OCI-LY1 (cell line): ENCODE measurements at regions not wholly inside any gene's neighbourhood (a gene's known extent, or its start where the extent isn't known, plus 50 kb on each side); places are given as distances from the start of the nearest gene placed in this dataset.
"Not testable (repeated sequence)": the region's sequence is repeated elsewhere in the genome, so short reads cannot be mapped to it uniquely, and the experiment has no call there.

Source experiments
- H2AFZ ChIP-seq: fragments of 200-600 bp; sonication (generic), shearing (Covaris generic); 2 replicates; pipeline ENCODE4 v1.6.0; 2014; ENCODE audit warnings: antibody characterized with exemption, mild to moderate bottlenecking, low read length
- H3F3A ChIP-seq: fragments of 200-600 bp; sonication (generic), shearing (Covaris generic); 2 replicates; pipeline ENCODE4 v1.6.0; 2014; ENCODE audit warnings: mild to moderate bottlenecking, antibody characterized with exemption, low read length, moderate library complexity; ENCODE audit not compliant: insufficient read depth
- H3K27ac ChIP-seq: fragments of 200-600 bp; sonication (generic); 2 replicates; pipeline ENCODE4 v1.5.1; 2014; ENCODE audit warnings: low read length, mixed run types, mild to moderate bottlenecking, low read depth; ENCODE audit not compliant: poor library complexity, severe bottlenecking
- H3K27me3 ChIP-seq: fragments of 200-600 bp; sonication (generic); 2 replicates; pipeline ENCODE4 v1.6.0; 2014; ENCODE audit warnings: antibody characterized with exemption, mild to moderate bottlenecking, low read length, moderate library complexity; ENCODE audit not compliant: insufficient read depth
- H3K36me3 ChIP-seq: fragments of 200-600 bp; sonication (generic); 2 replicates; pipeline ENCODE4 v1.6.1; 2014; ENCODE audit warnings: mild to moderate bottlenecking, antibody characterized with exemption, low read length, moderate library complexity, mixed read lengths; ENCODE audit not compliant: insufficient read depth
- H3K4me1 ChIP-seq: fragments of 200-600 bp; sonication (generic); 2 replicates; pipeline ENCODE4 v1.5.1; 2014; ENCODE audit warnings: mild to moderate bottlenecking, low read length, moderate library complexity; ENCODE audit not compliant: insufficient read depth, severe bottlenecking
- H3K4me2 ChIP-seq: fragments of 200-600 bp; sonication (generic), shearing (Covaris generic); 2 replicates; pipeline ENCODE4 v1.6.1; 2014; ENCODE audit warnings: low read length
- H3K4me3 ChIP-seq: fragments of 200-600 bp; sonication (generic); 2 replicates; pipeline ENCODE4 v1.5.1; 2014; ENCODE audit warnings: low read length, low read depth, mild to moderate bottlenecking, mixed read lengths; ENCODE audit not compliant: poor library complexity, severe bottlenecking
- H3K79me2 ChIP-seq: fragments of 200-600 bp; shearing (Covaris generic); 2 replicates; pipeline ENCODE4 v1.6.1; 2016; ENCODE audit warnings: mixed run types, low read length, mixed read lengths; ENCODE audit not compliant: insufficient read depth
- H3K9ac ChIP-seq: fragments of 200-600 bp; sonication (generic), shearing (Covaris generic); 2 replicates; pipeline ENCODE4 v1.6.1; 2014; ENCODE audit warnings: mild to moderate bottlenecking, low read length, mixed read lengths
- H3K9me2 ChIP-seq: fragments of 200-600 bp; sonication (generic), shearing (Covaris generic); 2 replicates; pipeline ENCODE4 v1.6.1; 2014; ENCODE audit warnings: low read depth, mild to moderate bottlenecking, low read length, mixed read lengths
- H3K9me3 ChIP-seq: fragments of 200-600 bp; shearing (Covaris generic); 2 replicates; pipeline ENCODE4 v1.6.1; 2014; ENCODE audit warnings: low read length, mixed read lengths
- H4K20me1 ChIP-seq: fragments of 200-600 bp; sonication (generic), shearing (Covaris generic); 2 replicates; pipeline ENCODE4 v1.6.0; 2016; ENCODE audit warnings: mild to moderate bottlenecking, low read length; ENCODE audit not compliant: insufficient read depth
- CTCF ChIP-seq: fragments of 200-600 bp; sonication (generic), shearing (Covaris generic); IDR thresholded peaks from 2 replicates; pipeline ENCODE4 v1.5.1; 2017; ENCODE audit warnings: mild to moderate bottlenecking, antibody characterized with exemption, low read length, moderate library complexity, mixed read lengths
- EZH2 ChIP-seq: fragments of 200-600 bp; sonication (generic), shearing (Covaris generic); IDR thresholded peaks from 2 replicates; pipeline ENCODE4 v1.8.0; 2017; ENCODE audit warnings: borderline replicate concordance, mixed run types, mild to moderate bottlenecking, antibody characterized with exemption, low read length, moderate library complexity, mixed read lengths

GRCh38 chr2:147594038-147594437 lies 250.8 kb upstream of the ACVR2A start:
- Histone ChIP-seq H3K27me3 (no peaks in the 10 kb centered on the region), H3K9me2 (no peaks in the 10 kb centered on the region), H3K27ac (no peak overlapping the region), H3F3A (no peaks in the 10 kb centered on the region), H3K9ac (no peak overlapping the region), H3K4me3 (no peak overlapping the region), H3K9me3 (no peaks in the 10 kb centered on the region), H3K36me3 (no peaks in the 10 kb centered on the region), H3K4me1 (no peaks in the 10 kb centered on the region), H3K79me2 (no peaks in the 10 kb centered on the region), H2AFZ (no peak overlapping the region), H4K20me1 (no peaks in the 10 kb centered on the region), H3K4me2 (no peak overlapping the region)
- TF ChIP-seq CTCF (no peak), EZH2 (no peak)

GRCh38 chr2:147592784-147593183 lies 252.0 kb upstream of the ACVR2A start:
- not testable (repeated sequence) for H3K9ac ChIP-seq, H3K79me2 ChIP-seq, H2AFZ ChIP-seq, H3F3A ChIP-seq, H3K36me3 ChIP-seq, H3K4me1 ChIP-seq, H3K4me2 ChIP-seq, H4K20me1 ChIP-seq, H3K27ac ChIP-seq, H3K9me2 ChIP-seq, H3K27me3 ChIP-seq, H3K9me3 ChIP-seq, H3K4me3 ChIP-seq

GRCh38 chr2:147589127-147589526 lies 255.7 kb upstream of the ACVR2A start:
- Histone ChIP-seq H3K9ac (no peak overlapping the region), H3K27me3 (no peaks in the 10 kb centered on the region), H4K20me1 (no peaks in the 10 kb centered on the region), H3K79me2 (no peaks in the 10 kb centered on the region), H3K4me3 (no peak overlapping the region), H3K4me2 (no peak overlapping the region), H3F3A (no peaks in the 10 kb centered on the region), H3K36me3 (no peaks in the 10 kb centered on the region), H3K9me2 (no peaks in the 10 kb centered on the region), H3K27ac (no peak overlapping the region), H3K4me1 (no peaks in the 10 kb centered on the region), H2AFZ (no peak overlapping the region), H3K9me3 (no peaks in the 10 kb centered on the region)
- no peak for TF ChIP-seq EZH2
- no peak for TF ChIP-seq CTCF

- no peak overlapping the region for H3K4me3 ChIP-seq
- H3K9me2 ChIP-seq, result no peaks in the 10 kb centered on the region
- H3K36me3 ChIP-seq, result no peaks in the 10 kb centered on the region
- H3K9me3 ChIP-seq, result no peaks in the 10 kb centered on the region
- no peak for TF ChIP-seq CTCF
- TF ChIP-seq EZH2, result no peak
- H3K9ac ChIP-seq, result no peak overlapping the region
- no peak overlapping the region for H3K27ac ChIP-seq
- H2AFZ ChIP-seq, result no peak overlapping the region
- no peaks in the 10 kb centered on the region for H3K79me2 ChIP-seq
- no peaks in the 10 kb centered on the region for H3F3A ChIP-seq
- H3K4me1 ChIP-seq, result no peaks in the 10 kb centered on the region
- no peak overlapping the region for H3K4me2 ChIP-seq
- no peaks in the 10 kb centered on the region for H3K27me3 ChIP-seq
- no peaks in the 10 kb centered on the region for H4K20me1 ChIP-seq
These were observed 256.6 kb upstream of the ACVR2A start for GRCh38 chr2:147588191-147588590.
